Parathyroid adenoma (tissue), 2 donors: ENCODE measurements at regions not wholly inside any gene's neighbourhood (a gene's known extent, or its start where the extent isn't known, plus 50 kb on each side); places are given as distances from the start of the nearest gene placed in this dataset.

ENCODE experiments used
- H2AFZ ChIP-seq: fragments of 300-600 bp; sonication (generic); one replicate; pipeline ENCODE4 v1.7.0; 2017; ENCODE audit warnings: antibody characterized with exemption, mild to moderate bottlenecking
- H3K27ac ChIP-seq: fragments of 300-600 bp; sonication (generic); one replicate; pipeline ENCODE4 v1.7.0; 2017
- H3K27me3 ChIP-seq: fragments of 300-600 bp; sonication (generic); one replicate; pipeline ENCODE4 v1.7.0; 2017; ENCODE audit warnings: low read length; ENCODE audit not compliant: control insufficient read depth, insufficient read depth
- H3K36me3 ChIP-seq: fragments of 300-600 bp; sonication (generic); one replicate; pipeline ENCODE4 v1.7.0; 2017; ENCODE audit warnings: low read length; ENCODE audit not compliant: control insufficient read depth, insufficient read depth
- H3K4me1 ChIP-seq: fragments of 300-600 bp; sonication (generic); one replicate; pipeline ENCODE4 v1.7.0; 2017; ENCODE audit warnings: control low read depth
- H3K4me2 ChIP-seq: fragments of 300-600 bp; sonication (generic); one replicate; pipeline ENCODE4 v1.7.0; 2017; ENCODE audit warnings: low read length
- H3K4me3 ChIP-seq: fragments of 300-600 bp; sonication (generic); one replicate; pipeline ENCODE4 v1.7.0; 2017; ENCODE audit warnings: low read depth, low read length
- H3K79me2 ChIP-seq: fragments of 300-600 bp; sonication (generic); one replicate; pipeline ENCODE4 v1.7.0; 2017; ENCODE audit warnings: control low read depth
- H3K9ac ChIP-seq: fragments of 300-600 bp; sonication (generic); one replicate; pipeline ENCODE4 v1.7.0; 2017; ENCODE audit warnings: mild to moderate bottlenecking
- H3K9me3 ChIP-seq: fragments of 300-600 bp; sonication (generic); one replicate; pipeline ENCODE4 v1.7.0; 2017; ENCODE audit warnings: low read length; ENCODE audit not compliant: control insufficient read depth
- TF ChIP-seq, protein P1 (sequence below): fragments of 300-600 bp; sonication (generic); IDR thresholded peaks from one replicate; pipeline ENCODE4 v1.7.0; 2017; ENCODE audit warnings: antibody characterized with exemption, mild to moderate bottlenecking
- donor health status: primary hyperparathyroidism.

DNA sequence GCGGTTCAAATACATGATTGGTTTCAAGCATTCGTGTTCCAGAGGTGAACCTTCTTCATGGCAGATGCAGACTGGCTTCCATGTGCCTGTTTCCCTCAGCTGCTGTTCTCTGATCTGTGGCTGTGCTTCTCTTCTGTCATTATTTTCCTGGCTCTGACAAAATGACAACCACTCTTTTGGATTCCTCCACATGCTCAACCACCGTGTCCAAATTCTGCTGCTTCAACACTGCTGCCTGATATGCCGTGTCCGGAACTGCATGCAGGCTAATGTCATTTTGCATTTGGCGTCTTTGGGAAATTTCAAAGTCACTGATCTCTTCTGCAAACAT, 368.7 kb upstream of the ZNF608 start:
- H3K4me2 ChIP-seq = peak overlapping the region; percentile 53
- peak overlapping the region; percentile 60 for H2AFZ ChIP-seq
- H3K79me2 ChIP-seq = no peaks in the 10 kb centered on the region
- peak overlapping the region; percentile 88 for H3K27ac ChIP-seq
- no peak overlapping the region for H3K9ac ChIP-seq
- no peaks in the 10 kb centered on the region for H3K9me3 ChIP-seq
- H3K27me3 ChIP-seq = no peaks in the 10 kb centered on the region
- peak overlapping the region; percentile 32 for H3K4me3 ChIP-seq
- peaks cover 28% of the 10 kb centered on the region for H3K4me1 ChIP-seq
- no peaks in the 10 kb centered on the region for H3K36me3 ChIP-seq
- TF ChIP-seq, protein P1, sequence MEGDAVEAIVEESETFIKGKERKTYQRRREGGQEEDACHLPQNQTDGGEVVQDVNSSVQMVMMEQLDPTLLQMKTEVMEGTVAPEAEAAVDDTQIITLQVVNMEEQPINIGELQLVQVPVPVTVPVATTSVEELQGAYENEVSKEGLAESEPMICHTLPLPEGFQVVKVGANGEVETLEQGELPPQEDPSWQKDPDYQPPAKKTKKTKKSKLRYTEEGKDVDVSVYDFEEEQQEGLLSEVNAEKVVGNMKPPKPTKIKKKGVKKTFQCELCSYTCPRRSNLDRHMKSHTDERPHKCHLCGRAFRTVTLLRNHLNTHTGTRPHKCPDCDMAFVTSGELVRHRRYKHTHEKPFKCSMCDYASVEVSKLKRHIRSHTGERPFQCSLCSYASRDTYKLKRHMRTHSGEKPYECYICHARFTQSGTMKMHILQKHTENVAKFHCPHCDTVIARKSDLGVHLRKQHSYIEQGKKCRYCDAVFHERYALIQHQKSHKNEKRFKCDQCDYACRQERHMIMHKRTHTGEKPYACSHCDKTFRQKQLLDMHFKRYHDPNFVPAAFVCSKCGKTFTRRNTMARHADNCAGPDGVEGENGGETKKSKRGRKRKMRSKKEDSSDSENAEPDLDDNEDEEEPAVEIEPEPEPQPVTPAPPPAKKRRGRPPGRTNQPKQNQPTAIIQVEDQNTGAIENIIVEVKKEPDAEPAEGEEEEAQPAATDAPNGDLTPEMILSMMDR = no peak

DNA sequence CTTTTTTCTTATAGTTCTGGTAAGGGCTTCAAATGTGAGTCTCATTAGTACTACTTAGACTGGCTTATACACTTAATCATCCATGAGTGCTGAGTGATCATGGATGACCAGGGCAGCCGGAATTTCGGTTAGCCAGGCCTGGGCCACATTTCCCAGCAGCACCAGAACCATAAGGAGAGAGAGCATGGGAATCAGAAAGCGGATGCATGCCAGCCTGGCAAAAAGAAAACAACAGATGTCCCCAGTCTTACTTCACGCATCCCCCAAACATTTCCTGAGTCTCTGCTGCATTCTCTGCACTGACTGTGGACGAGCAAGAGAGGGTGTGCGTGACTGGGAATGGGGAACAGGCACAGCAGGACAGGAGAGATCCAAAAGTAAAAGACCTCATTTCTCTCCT, 371.1 kb upstream of the ZNF608 start:
- Histone ChIP-seq H3K4me1 (peaks cover 28% of the 10 kb centered on the region), H3K27ac (no peak overlapping the region), H2AFZ (no peak overlapping the region), H3K79me2 (no peaks in the 10 kb centered on the region), H3K9ac (no peak overlapping the region), H3K4me3 (no peak overlapping the region), H3K27me3 (no peaks in the 10 kb centered on the region), H3K9me3 (no peaks in the 10 kb centered on the region), H3K4me2 (no peak overlapping the region), H3K36me3 (no peaks in the 10 kb centered on the region)
- TF ChIP-seq, protein P1 = no peak

DNA sequence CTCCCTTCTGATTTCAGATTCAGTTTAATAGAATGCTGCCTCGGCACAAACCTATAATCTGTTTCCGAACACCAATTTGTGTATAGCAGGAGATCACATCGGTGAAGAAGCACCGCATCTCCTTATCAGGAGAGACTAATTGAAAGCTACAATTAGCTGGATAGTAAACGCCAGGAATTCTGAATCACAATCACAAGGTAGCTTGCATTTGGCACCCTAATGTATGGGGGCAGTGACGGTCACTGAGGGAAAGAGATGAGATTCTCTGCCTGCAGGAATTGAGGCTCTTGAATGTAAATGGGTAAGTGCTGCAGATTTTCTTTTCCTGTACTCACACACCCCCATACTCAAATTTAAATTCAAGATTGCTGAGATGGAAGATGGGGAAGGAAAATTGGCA, 373.6 kb upstream of the ZNF608 start:
- no peaks in the 10 kb centered on the region for H3K9me3 ChIP-seq
- TF ChIP-seq, protein P1 = no peak
- H3K9ac ChIP-seq = no peak overlapping the region
- H3K36me3 ChIP-seq = no peaks in the 10 kb centered on the region
- peaks cover 22% of the 10 kb centered on the region for H3K4me1 ChIP-seq
- no peak overlapping the region for H3K4me2 ChIP-seq
- H3K27me3 ChIP-seq = no peaks in the 10 kb centered on the region
- no peak overlapping the region for H2AFZ ChIP-seq
- no peak overlapping the region for H3K27ac ChIP-seq
- no peaks in the 10 kb centered on the region for H3K79me2 ChIP-seq
- H3K4me3 ChIP-seq = no peak overlapping the region

DNA sequence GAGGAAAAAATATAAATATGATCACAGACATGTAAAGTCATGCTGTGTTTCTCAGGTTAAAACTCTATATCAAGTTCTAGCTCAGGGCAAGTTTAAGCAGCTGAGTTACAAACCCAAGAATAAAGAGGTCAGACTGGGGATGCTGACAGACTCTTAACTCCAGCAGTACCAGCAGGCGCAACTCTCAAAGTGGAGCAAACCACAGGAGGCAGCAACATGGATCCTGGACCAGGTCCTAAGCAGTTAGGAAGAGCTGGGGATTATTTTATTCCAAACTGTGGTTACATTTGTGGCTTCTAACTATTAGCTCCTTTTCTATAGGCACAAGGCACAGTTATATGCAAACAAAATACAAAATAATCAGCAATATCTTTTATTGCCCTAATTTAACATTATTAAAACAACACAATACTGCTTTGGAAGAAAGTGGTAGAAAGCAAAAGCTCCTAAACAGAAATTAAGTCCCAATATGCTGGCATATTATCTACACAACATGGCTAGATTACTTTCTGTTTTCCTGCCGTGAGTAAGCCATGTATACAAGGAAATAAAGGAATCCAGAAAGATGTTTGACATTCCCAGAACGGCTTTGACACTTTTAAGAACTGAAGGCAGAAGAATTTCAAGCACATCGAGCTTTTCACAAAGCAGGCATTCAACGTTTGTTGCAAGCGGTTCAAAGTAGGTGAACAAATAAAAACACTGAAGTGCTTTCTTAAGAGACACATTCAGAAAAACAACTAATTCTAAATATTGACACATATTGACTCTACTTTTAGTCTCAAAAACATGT, 378.8 kb upstream of the ZNF608 start:
- H3K4me3 ChIP-seq = no peak overlapping the region
- H3K9me3 ChIP-seq = no peaks in the 10 kb centered on the region
- TF ChIP-seq, protein P1 = no peak
- no peak overlapping the region for H3K4me2 ChIP-seq
- no peak overlapping the region for H3K9ac ChIP-seq
- no peaks in the 10 kb centered on the region for H3K36me3 ChIP-seq
- no peaks in the 10 kb centered on the region for H3K79me2 ChIP-seq
- H3K27ac ChIP-seq = no peak overlapping the region
- H3K4me1 ChIP-seq = no peaks in the 10 kb centered on the region
- no peaks in the 10 kb centered on the region for H3K27me3 ChIP-seq
- no peak overlapping the region for H2AFZ ChIP-seq

DNA sequence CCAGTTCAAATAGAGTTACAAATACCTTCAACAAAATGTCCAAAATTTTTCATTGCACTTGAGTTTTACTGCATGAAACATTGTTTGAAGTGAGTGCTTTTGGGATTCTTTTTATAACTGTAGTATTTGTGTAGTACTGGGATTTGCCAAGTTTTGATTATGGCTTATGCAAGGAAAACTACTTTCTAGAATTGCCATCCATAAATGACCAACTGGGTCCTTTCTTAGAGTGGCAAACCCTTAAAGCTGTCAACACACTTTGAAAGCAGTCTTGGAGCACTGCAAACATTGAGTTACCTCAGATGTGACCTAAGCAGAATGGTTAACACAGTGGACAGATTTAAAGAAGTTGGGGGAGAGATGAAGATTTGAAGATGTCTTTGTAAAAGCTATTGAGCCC, 379.6 kb upstream of the ZNF608 start:
- Histone ChIP-seq H3K9ac (no peak overlapping the region), H3K4me3 (no peak overlapping the region), H3K4me2 (no peak overlapping the region), H3K9me3 (no peaks in the 10 kb centered on the region), H3K27me3 (no peaks in the 10 kb centered on the region), H3K79me2 (no peaks in the 10 kb centered on the region), H3K27ac (no peak overlapping the region), H2AFZ (no peak overlapping the region), H3K4me1 (no peaks in the 10 kb centered on the region), H3K36me3 (no peaks in the 10 kb centered on the region)
- TF ChIP-seq, protein P1 = no peak
